Pons (tissue), 1 donor: ENCODE measurements at regions not wholly inside any gene's neighbourhood (a gene's known extent, or its start where the extent isn't known, plus 50 kb on each side); places are given as distances from the start of the nearest gene placed in this dataset.
"Not testable (repeated sequence)": the region's sequence is repeated elsewhere in the genome, so short reads cannot be mapped to it uniquely, and the experiment has no call there.

ENCODE experiments used
- DNase-seq: peaks from one replicate; pipeline ENCODE4 v3.0.0-alpha.2; 2016; ENCODE audit warnings: low spot score

- DNase-seq: no peak
Measured at GRCh38 chr1:14260480-14260879, 338.0 kb upstream of the KAZN start.

- DNase-seq: no peak
Measured at GRCh38 chr1:14261395-14261794, 337.1 kb upstream of the KAZN start.

- no peak for DNase-seq
Measured at GRCh38 chr1:14262637-14263036, 335.8 kb upstream of the KAZN start.

GRCh38 chr1:14263225-14263624 is 335.3 kb upstream of the KAZN start:
- DNase-seq: no peak

GRCh38 chr1:14263671-14264070 is 334.8 kb upstream of the KAZN start:
- no peak for DNase-seq

- DNase-seq: peak; percentile 24
Measured at GRCh38 chr1:14265495-14265894, 333.0 kb upstream of the KAZN start.

GRCh38 chr1:14267991-14268390 is 330.5 kb upstream of the KAZN start:
- no peak for DNase-seq

GRCh38 chr1:14270821-14271220 is 327.7 kb upstream of the KAZN start:
- DNase-seq: no peak

GRCh38 chr1:14273811-14274210 is 324.7 kb upstream of the KAZN start:
- no peak for DNase-seq

GRCh38 chr1:14279891-14280290 is 318.6 kb upstream of the KAZN start:
- DNase-seq: not testable (repeated sequence)

- DNase-seq: no peak
Measured at GRCh38 chr1:14280909-14281308, 317.6 kb upstream of the KAZN start.

- DNase-seq: no peak
Measured at GRCh38 chr1:14281412-14281811, 317.1 kb upstream of the KAZN start.

- DNase-seq: peak; percentile 13
Measured at GRCh38 chr1:14282707-14283106, 315.8 kb upstream of the KAZN start.

- DNase-seq: no peak
Measured at GRCh38 chr1:14285238-14285637, 313.2 kb upstream of the KAZN start.

GRCh38 chr1:14291182-14291581 is 307.3 kb upstream of the KAZN start:
- DNase-seq: not testable (repeated sequence)

GRCh38 chr1:14292520-14292919 is 306.0 kb upstream of the KAZN start:
- no peak for DNase-seq

GRCh38 chr1:14294006-14294405 is 304.5 kb upstream of the KAZN start:
- no peak for DNase-seq

- no peak for DNase-seq
Measured at GRCh38 chr1:14294860-14295536, 303.5 kb upstream of the KAZN start.

GRCh38 chr1:14296795-14297194 is 301.7 kb upstream of the KAZN start:
- DNase-seq: no peak

- no peak for DNase-seq
Measured at GRCh38 chr1:14297356-14297755, 301.1 kb upstream of the KAZN start.

- DNase-seq: no peak
Measured at GRCh38 chr1:14298806-14299205, 299.7 kb upstream of the KAZN start.

- DNase-seq: no peak
Measured at GRCh38 chr1:14300991-14301703, 297.3 kb upstream of the KAZN start.

GRCh38 chr1:14301704-14302024 is 296.8 kb upstream of the KAZN start:
- DNase-seq: no peak

- DNase-seq: no peak
Measured at GRCh38 chr1:14302025-14302424, 296.5 kb upstream of the KAZN start.
